H4 (cell line): ENCODE measurements at regions not wholly inside any gene's neighbourhood (a gene's known extent, or its start where the extent isn't known, plus 50 kb on each side); places are given as distances from the start of the nearest gene placed in this dataset.
"Not testable (repeated sequence)": the region's sequence is repeated elsewhere in the genome, so short reads cannot be mapped to it uniquely, and the experiment has no call there.

ENCODE experiments used
- DNase-seq: peaks from one replicate; pipeline ENCODE4 v3.0.0-alpha.2; 2015; ENCODE audit warnings: low spot score

GRCh38 chr15:81939604-81940440 lies 106.0 kb downstream of the MEX3B start:
- peak; percentile 37 for DNase-seq

- no peak for DNase-seq
These were observed 108.6 kb downstream of the MEX3B start for GRCh38 chr15:81937189-81937588.

GRCh38 chr15:81930582-81931369 lies 115.0 kb downstream of the MEX3B start:
- peak; percentile 14 for DNase-seq

- DNase-seq: no peak
These were observed 116.3 kb downstream of the MEX3B start for GRCh38 chr15:81929557-81929956.

GRCh38 chr15:81926981-81927380 lies 118.8 kb downstream of the MEX3B start:
- no peak for DNase-seq

GRCh38 chr15:81924729-81925128 lies 121.1 kb downstream of the MEX3B start:
- DNase-seq: no peak

GRCh38 chr15:81923561-81924350 lies 122.1 kb downstream of the MEX3B start:
- DNase-seq: no peak

- DNase-seq: no peak
These were observed 123.7 kb downstream of the MEX3B start for GRCh38 chr15:81922143-81922542.

GRCh38 chr15:81921163-81921562 lies 124.7 kb downstream of the MEX3B start:
- DNase-seq: no peak

- not testable (repeated sequence) for DNase-seq
These were observed 127.1 kb downstream of the MEX3B start for GRCh38 chr15:81918767-81919166.

- DNase-seq: no peak
These were observed 129.4 kb downstream of the MEX3B start for GRCh38 chr15:81916451-81916850.

- no peak for DNase-seq
These were observed 129.8 kb downstream of the MEX3B start for GRCh38 chr15:81915990-81916389.

GRCh38 chr15:81914734-81915256 lies 131.0 kb downstream of the MEX3B start:
- peak; percentile 13 for DNase-seq

GRCh38 chr15:81914333-81914732 lies 131.5 kb downstream of the MEX3B start:
- DNase-seq: no peak

GRCh38 chr15:81911022-81911971 lies 134.5 kb downstream of the MEX3B start:
- DNase-seq: no peak

- DNase-seq: no peak
These were observed 135.3 kb downstream of the MEX3B start for GRCh38 chr15:81910355-81911021.

GRCh38 chr15:81909011-81909358 lies 136.8 kb downstream of the MEX3B start:
- no peak for DNase-seq

- DNase-seq: no peak
These were observed 137.7 kb downstream of the MEX3B start for GRCh38 chr15:81908111-81908510.

GRCh38 chr15:81907521-81907920 lies 138.3 kb downstream of the MEX3B start:
- DNase-seq: no peak

GRCh38 chr15:81905889-81906288 lies 139.9 kb downstream of the MEX3B start:
- no peak for DNase-seq
